Hepatocyte (in vitro differentiated cells): ENCODE measurements at regions not wholly inside any gene's neighbourhood (a gene's known extent, or its start where the extent isn't known, plus 50 kb on each side); places are given as distances from the start of the nearest gene placed in this dataset.

Experiments
- DNase-seq: peaks from one replicate; pipeline ENCODE4 v3.0.0-alpha.2; 2016; ENCODE audit warnings: low spot score
- H2AFZ ChIP-seq: fragments of 200-600 bp; sonication (generic); 2 replicates; pipeline ENCODE4 v1.6.0; 2016; ENCODE audit warnings: antibody characterized with exemption, mild to moderate bottlenecking
- H3K27ac ChIP-seq: fragments of 200-600 bp; sonication (generic); 2 replicates; pipeline ENCODE4 v1.5.1; 2016; ENCODE audit warnings: mild to moderate bottlenecking
- H3K27me3 ChIP-seq: fragments of 200-600 bp; sonication (generic); 2 replicates; pipeline ENCODE4 v1.6.1; 2016
- H3K36me3 ChIP-seq: fragments of 200-600 bp; sonication (generic); replicated peaks from 2 replicates; pipeline ENCODE4 v1.5.1; 2016; ENCODE audit warnings: low read depth; ENCODE audit not compliant: insufficient read depth
- H3K4me1 ChIP-seq: fragments of 200-600 bp; sonication (generic); 2 replicates; pipeline ENCODE4 v1.5.1; 2016; ENCODE audit warnings: mild to moderate bottlenecking, moderate library complexity; ENCODE audit not compliant: insufficient read depth
- H3K4me2 ChIP-seq: fragments of 200-600 bp; sonication (generic); 2 replicates; pipeline ENCODE4 v1.6.0; 2016
- H3K4me3 ChIP-seq: fragments of 200-600 bp; sonication (generic); 2 replicates; pipeline ENCODE4 v1.5.1; 2016; ENCODE audit warnings: mild to moderate bottlenecking
- H3K79me2 ChIP-seq: fragments of 200-600 bp; sonication (generic); 2 replicates; pipeline ENCODE4 v1.6.0; 2017; ENCODE audit warnings: mild to moderate bottlenecking
- H3K9me2 ChIP-seq: fragments of 200-600 bp; sonication (generic); replicated peaks from 2 replicates; pipeline ENCODE4 v1.6.0; 2017; ENCODE audit warnings: mild to moderate bottlenecking; ENCODE audit not compliant: insufficient read depth
- H3K9me3 ChIP-seq: fragments of 200-600 bp; sonication (generic); 2 replicates; pipeline ENCODE4 v1.5.1; 2016; ENCODE audit warnings: low read depth, mild to moderate bottlenecking
- H4K20me1 ChIP-seq: fragments of 200-600 bp; sonication (generic); 2 replicates; pipeline ENCODE4 v1.6.0; 2016; ENCODE audit warnings: mild to moderate bottlenecking; ENCODE audit not compliant: insufficient read depth, poor library complexity, severe bottlenecking
- CTCF ChIP-seq: fragments of 200-600 bp; sonication (generic); IDR thresholded peaks from 2 replicates; pipeline ENCODE4 v1.5.1; 2016; ENCODE audit warnings: antibody characterized with exemption, mild to moderate bottlenecking; ENCODE audit not compliant: poor library complexity
- EZH2 ChIP-seq: fragments of 200-600 bp; sonication (generic); IDR thresholded peaks from 2 replicates; pipeline ENCODE4 v1.6.1; 2016; ENCODE audit warnings: antibody characterized with exemption, mild to moderate bottlenecking, borderline replicate concordance
- EZH2phosphoT487 ChIP-seq: fragments of 200-600 bp; sonication (generic); IDR thresholded peaks from one replicate; pipeline ENCODE4 v1.6.1; 2018; ENCODE audit warnings: antibody characterized with exemption, mild to moderate bottlenecking, low read depth, moderate library complexity; ENCODE audit not compliant: unreplicated experiment, severe bottlenecking
- WGBS: methylation state at CpG from one replicate; pipeline ENCODE4 v1.1.6; 2016; ENCODE audit warnings: low lambda C conversion rate; ENCODE audit errors: missing lambda C conversion rate; 5-methylcytosine and 5-hydroxymethylcytosine counted together

GRCh38 chr7:81008901-81009300 is 90.0 kb upstream of the SEMA3C start:
- Histone ChIP-seq H3K4me2 (no peak overlapping the region), H3K9me3 (no peaks in the 10 kb centered on the region), H3K9me2 (no peaks in the 10 kb centered on the region), H3K27ac (no peak overlapping the region), H3K79me2 (no peaks in the 10 kb centered on the region), H3K4me3 (no peak overlapping the region), H4K20me1 (no peaks in the 10 kb centered on the region), H3K27me3 (no peaks in the 10 kb centered on the region), H3K4me1 (no peaks in the 10 kb centered on the region), H3K36me3 (no peaks in the 10 kb centered on the region), H2AFZ (no peak overlapping the region)
- DNase-seq = no peak
- 65% methylated on average over 4 of the region's 4 CpGs for WGBS
- no peak for TF ChIP-seq EZH2
- no peak for TF ChIP-seq CTCF
- TF ChIP-seq EZH2phosphoT487 = no peak

GRCh38 chr7:81007051-81007450 is 88.2 kb upstream of the SEMA3C start:
- DNase-seq = no peak
- Histone ChIP-seq H3K4me2 (no peak overlapping the region), H3K4me3 (no peak overlapping the region)

GRCh38 chr7:81005254-81005653 is 86.4 kb upstream of the SEMA3C start:
- no peaks in the 10 kb centered on the region for H3K27me3 ChIP-seq
- H4K20me1 ChIP-seq = no peaks in the 10 kb centered on the region
- no peak for DNase-seq
- H3K79me2 ChIP-seq = no peaks in the 10 kb centered on the region
- no peak overlapping the region for H3K27ac ChIP-seq
- H3K4me2 ChIP-seq = no peak overlapping the region
- no peak overlapping the region for H2AFZ ChIP-seq
- no peaks in the 10 kb centered on the region for H3K4me1 ChIP-seq
- no peak for TF ChIP-seq CTCF
- TF ChIP-seq EZH2 = no peak
- TF ChIP-seq EZH2phosphoT487 = no peak
- H3K9me3 ChIP-seq = no peaks in the 10 kb centered on the region
- WGBS = 95% methylated on average over 5 of the region's 5 CpGs
- H3K9me2 ChIP-seq = no peaks in the 10 kb centered on the region
- no peak overlapping the region for H3K4me3 ChIP-seq
- H3K36me3 ChIP-seq = no peaks in the 10 kb centered on the region

More at GRCh38 chr7:81007051-81007450, 88.2 kb upstream of the SEMA3C start:
- Histone ChIP-seq H2AFZ (no peak overlapping the region), H3K9me3 (no peaks in the 10 kb centered on the region), H3K27ac (no peak overlapping the region), H3K79me2 (no peaks in the 10 kb centered on the region), H3K36me3 (no peaks in the 10 kb centered on the region), H3K4me1 (no peaks in the 10 kb centered on the region), H4K20me1 (no peaks in the 10 kb centered on the region), H3K9me2 (no peaks in the 10 kb centered on the region), H3K27me3 (no peaks in the 10 kb centered on the region)
- 76% methylated on average over 2 of the region's 2 CpGs for WGBS
- TF ChIP-seq EZH2phosphoT487 = no peak
- no peak for TF ChIP-seq EZH2
- TF ChIP-seq CTCF = no peak

DNA sequence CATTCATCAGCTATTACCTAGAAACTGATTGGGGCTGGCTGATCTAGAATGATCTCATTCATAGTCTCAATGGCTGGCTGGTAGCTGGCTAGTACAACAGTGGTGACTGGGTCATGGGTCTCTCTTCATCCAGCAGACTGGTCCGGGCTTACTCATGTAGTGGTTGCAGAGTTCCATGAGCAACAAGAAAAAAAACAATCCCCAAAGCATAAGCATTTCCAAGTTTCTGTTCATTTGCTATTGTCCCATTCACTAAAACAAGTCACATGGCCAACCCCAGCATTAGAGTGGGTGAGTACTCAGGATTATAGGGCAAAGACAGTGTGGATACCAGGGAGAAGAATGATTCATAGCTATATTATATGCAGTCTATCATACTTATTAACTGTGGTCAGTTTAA is 85.2 kb upstream of the SEMA3C start:
- H3K27me3 ChIP-seq = no peaks in the 10 kb centered on the region
- no peaks in the 10 kb centered on the region for H3K4me1 ChIP-seq
- no peaks in the 10 kb centered on the region for H3K9me3 ChIP-seq
- H3K36me3 ChIP-seq = no peaks in the 10 kb centered on the region
- H3K4me3 ChIP-seq = no peak overlapping the region
- H3K27ac ChIP-seq = no peak overlapping the region
- no peaks in the 10 kb centered on the region for H4K20me1 ChIP-seq
- no peak for DNase-seq
- H3K9me2 ChIP-seq = no peaks in the 10 kb centered on the region
- WGBS = 91% methylated on average over 1 of the region's 1 CpG
- TF ChIP-seq CTCF (no peak), EZH2phosphoT487 (no peak), EZH2 (no peak)
- no peak overlapping the region for H3K4me2 ChIP-seq
- H2AFZ ChIP-seq = no peak overlapping the region
- no peaks in the 10 kb centered on the region for H3K79me2 ChIP-seq
